ENCODE measurements at regions not wholly inside any gene's neighbourhood (a gene's known extent, or its start where the extent isn't known, plus 50 kb on each side); places are given as distances from the start of the nearest gene placed in this dataset.
"Not testable (repeated sequence)": the region's sequence is repeated elsewhere in the genome, so short reads cannot be mapped to it uniquely, and the experiment has no call there.

DNA sequence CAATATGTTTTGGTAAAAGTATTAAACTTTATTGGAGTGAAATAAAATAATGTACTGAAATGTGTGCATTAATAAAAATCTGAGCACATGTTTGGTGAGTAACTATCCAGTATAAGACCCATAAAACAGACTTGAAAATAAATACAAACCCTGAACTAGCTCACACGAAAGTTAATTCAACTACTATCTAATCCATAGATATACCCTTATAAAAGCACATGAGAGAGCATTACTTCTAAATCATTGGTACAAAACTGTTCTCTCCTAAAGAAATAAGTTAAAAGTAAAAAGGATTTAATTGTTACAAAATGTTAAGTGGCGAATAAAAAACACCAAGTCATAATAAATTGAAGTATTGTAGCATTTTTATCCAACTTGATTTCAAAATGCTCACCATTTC, 295.6 kb downstream of the PTPRC start:
- peak in 1 of 3 donors; percentile 28 for DNase-seq

DNA sequence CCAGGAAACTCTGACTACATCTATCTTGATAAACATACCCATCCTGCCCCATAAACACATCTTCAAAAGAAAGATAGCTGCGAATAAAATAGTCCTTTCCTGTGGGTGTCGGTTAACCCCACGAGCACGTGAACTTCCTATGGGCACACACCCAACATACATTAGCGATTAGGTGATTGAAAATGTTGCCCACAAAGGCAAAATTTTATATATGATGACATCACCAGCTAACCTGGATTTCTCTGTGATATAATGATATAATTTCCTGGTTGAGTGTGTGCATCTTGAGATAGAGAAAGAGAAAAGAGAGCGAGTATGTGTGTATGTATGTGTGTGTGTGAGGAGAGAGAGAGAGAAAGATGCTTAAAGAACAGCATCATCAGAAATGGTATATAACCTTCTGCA, 296.1 kb downstream of the PTPRC start:
- DNase-seq: peak in 1 of 3 donors; percentile 38

DNA sequence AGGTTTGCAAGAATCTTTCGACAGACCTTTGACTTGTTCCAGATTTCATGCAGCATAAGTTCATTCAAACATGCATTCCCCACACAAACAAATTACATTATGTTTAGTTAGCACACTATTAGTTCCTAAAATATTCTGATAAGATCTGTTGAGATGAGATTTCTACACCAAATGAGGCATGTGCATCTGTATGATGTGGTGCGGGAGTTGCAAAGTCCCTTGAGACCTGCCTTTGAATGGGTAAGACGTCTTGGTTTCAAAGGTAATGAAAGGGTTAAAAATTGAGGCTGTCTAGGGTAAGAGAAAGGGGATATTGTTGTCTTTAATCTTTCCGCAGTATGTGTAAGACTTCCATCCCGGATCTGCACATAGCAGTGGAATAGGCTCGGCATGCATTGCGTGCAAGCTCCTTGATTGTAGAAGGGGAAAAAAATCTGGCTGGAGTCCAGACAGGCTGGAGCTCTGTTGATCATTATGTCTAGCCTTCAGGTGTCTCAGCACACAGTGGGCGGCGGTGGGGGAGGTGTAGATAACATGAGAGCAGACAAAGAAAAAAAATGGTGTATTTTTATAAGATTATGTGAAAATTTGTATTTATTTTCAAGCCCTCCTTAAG, 296.6 kb downstream of the PTPRC start:
- peak; percentile 90 to 96 (median 94) for DNase-seq

DNA sequence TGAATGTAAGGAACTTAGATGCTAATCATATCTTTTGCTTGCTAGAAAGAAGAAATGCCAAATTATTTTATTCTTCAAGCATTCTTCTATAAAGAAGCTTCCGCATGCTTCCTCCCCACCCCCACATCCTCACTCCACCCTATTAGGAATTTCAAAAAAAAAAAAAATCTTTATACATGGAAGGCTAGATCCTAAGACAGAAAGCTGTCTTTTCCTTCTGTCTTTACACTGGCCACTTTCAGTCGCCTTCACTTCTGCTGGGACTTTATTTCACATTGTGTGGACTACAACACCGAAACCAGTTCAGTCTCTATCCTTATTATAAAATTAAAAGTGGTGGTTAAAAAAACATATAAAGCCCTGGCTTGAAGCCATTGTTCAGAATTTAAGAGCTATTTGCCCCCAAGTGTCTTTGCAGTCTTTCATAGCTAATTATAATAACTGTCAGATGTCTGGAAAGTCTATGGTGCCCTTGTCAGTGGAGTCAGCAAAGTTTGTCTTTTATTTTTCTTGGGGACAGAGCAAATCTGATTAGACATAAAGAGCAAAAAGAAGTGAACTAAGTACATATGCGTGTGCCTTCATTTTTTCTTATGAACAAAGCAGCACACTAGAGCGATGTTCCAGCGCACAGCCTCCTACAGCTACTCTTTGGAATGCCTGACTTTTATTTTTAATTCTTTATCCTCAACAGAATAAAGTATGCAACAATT, 297.7 kb downstream of the PTPRC start:
- DNase-seq: peak; percentile 44 to 81 (median 49)

DNA sequence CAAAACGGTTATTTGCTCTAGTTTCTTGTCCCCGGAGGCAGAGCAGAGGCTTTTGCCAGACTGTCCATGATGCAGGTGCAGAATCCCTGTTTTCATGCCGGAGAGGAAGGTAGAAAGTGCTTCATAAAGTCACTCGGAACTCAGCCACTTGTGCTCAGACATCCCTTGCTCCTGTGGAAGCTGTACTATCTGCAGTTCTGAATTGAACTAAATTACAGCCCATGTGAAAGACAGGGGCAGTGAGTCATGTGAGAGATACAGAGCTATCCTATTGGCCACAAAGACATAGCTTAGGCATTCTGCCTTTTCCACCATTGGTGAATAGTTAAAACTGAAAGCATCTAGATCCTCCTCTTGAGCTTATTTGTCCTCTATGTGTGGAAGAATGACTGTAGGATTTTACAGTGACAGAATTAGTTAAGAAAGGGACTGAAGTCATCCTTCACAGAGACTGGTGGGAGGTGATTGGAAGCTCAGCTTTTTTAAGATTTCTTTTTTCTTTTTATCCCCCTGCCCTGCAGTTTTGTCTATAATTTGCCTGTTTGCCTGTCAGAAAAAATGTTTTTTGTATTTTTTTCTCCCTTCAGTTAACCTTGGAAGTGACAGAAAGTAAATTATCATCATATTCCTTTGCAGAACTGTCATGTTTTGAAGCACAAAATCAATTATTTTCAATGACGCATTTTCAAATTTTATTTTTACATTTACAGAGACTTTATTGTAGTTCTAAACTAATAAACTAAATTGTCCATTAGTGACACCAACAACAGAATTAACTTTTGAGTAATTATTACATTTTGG, 298.6 kb downstream of the PTPRC start:
- DNase-seq: peak; percentile 89 to 95 (median 93)

DNA sequence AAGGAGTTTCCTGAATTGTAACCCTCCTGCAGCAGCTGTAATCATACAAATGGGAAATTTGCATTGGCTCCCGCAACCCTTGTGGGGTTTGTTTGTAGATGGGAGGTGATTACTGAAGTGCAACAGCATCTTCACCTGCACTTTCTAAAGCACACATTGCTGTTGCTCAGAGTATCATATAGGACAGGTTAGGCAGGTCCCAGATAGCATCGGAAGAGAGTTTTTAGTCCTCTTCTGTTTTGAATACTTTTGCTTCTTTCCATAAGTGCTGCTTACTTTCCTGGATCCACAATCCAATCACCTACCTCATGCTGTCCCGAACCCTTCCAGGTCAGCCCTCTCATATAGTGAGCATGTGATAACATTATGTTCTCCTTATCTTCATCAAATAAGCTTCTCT, 300.4 kb downstream of the PTPRC start:
- DNase-seq: no peak

DNA sequence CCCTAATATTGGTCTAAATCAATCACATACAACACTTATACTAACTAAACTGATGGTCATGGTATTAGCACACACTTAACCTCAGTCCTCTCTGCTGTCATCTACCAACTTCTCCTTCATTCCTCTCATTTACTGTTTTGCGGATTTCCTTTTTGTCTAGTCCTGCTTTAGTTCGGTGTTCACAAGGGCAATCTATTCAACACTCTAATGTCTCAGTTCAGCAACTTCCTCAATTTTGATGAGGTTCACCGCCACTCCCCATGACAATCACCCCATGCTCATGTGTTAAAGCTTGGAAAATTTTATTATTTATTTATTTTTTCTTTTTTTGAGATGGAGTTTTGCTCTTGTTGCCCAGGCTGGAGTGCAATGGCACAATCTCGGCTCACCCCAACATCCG, 301.1 kb downstream of the PTPRC start:
- no peak for DNase-seq

DNA sequence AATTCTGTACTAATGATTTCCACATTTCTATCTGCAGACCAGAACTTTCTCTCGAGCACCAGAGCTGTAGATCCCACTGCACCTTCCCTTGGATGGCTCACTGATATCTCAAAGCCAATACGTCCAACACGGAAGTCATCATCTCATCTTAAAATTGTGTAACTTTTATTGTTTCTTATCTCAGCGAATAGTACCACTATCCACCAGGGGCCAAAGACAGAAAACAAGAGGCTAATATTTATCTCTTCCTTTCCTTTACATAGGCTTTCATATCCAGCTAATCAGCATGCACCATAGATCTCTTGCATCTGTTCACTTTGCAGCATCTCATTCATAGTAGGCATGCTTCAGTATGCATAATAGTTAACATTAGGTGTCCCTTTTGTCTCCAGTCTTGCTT, 303.6 kb downstream of the PTPRC start:
- no peak for DNase-seq

DNA sequence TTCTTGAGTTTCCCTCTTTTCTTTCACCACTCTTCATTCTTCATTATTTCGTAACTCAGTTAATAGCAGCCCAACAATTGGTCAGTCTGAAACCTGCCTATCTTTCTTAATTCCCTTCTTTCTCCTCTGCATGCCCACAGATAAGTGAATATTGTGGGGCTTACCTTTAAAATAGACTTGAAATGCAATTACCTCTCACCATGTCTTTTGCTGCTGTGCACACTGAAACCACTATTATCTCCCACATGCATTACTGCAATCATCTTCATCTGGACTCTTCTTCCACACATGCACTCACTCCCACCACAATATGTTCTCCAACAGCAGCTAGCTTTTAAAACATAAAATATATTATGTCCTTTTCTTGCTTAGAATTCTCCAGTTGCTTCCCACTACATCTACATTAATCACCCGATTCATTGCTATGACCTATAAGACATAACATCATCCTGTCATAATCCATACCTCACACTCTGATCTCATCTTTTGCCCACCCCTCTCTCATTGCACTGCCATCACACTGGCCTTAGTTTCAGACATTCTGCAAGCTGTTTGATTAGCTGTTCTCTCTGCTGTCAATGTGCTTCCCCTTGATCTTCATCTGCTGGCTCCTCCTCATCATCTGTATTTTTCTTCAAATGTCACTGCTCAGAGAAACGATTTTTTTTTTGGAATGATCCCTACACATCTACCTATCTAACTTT, 304.8 kb downstream of the PTPRC start:
- no peak for DNase-seq

DNA sequence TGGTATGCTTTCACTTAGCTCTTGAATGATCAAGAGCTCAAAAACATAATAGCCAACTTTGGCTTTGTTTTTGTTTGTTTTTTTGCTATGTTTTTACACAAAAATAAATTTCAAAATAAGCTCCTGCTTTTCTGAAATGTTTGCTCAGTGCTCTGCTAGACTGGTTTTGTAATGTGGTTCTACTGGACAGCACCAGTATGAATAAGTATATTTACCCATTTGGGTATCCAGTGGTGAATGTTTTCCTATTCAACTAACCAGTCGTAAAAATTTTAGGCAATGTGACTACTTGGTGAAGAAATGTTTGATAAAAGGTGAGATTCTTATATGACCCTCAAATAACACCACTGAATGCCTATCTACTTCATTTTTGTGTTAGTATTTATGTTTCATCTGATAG, 308.6 kb downstream of the PTPRC start:
- DNase-seq: no peak

DNA sequence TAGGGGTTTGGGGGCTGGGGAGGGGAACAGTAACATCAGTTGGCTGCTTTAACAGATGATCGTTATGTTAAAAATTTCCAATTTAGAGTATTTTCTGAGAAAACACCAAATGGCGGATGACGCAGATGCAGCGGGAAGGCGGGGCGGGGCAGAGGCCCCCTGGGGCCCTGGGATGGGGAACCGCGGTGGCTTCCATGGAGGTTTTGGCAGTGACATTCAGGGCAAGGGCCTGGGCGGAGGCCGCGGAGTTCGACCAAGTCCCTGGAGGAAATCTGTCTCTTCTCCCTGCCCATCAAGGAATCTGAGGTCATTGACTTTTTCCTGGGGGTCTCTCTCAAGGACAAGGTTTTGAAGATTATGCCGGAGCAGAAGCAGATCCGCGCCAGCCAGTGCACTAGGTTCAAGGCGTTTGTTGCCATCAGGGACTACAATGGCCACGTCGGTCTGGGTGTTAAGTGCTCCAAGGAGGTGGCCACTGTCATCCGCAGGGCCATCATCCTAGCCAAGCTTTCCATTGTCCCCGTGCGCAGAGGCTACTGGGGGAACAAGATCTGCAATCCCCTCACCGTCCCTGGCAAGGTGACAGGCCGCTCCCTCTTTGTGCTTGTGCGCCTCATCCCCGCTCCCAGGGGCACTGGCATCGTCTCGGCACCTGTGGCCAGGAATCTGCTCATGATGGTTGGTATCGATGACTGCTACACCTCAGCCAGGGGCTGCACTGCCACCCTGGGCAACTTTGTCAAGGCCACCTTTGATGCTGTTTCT, 310.2 kb downstream of the PTPRC start:
- no peak for DNase-seq

DNA sequence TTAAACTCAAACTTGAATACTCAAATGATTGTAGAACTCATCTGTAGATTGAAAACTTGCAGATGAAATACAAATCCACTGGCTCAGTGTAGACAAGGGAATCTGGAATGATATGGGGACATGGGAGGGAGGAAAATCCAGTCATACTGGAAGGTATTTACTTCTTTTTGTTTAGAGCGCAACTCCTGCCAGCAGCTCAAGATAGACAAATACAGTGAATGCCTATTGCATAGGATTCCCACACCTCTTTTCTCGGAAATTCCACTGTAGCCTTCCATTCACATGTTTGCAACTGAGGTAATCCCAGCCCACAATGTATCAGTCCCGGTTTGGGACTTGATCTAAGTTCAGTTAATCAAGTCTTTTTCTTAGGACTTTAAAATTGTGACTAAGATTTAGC, 311.2 kb downstream of the PTPRC start:
- DNase-seq: no peak

DNA sequence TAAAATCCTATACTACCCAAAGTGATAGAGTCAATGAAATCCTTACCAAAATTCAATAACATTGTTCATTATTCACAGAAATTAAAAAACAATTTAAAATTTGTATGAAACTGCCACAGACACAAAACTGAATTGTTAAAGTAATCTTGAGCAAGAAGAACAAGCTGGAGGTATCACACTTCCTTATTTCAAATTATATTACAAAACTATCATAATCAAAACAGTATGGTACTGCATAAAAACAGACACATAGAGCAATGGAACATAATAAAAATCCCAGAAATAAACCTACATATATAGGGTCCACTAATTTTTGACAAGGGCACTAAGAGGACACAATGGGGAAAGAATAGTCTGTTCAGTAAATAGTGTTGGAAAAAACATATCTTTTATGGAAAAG, 316.2 kb downstream of the PTPRC start:
- DNase-seq: no peak

DNA sequence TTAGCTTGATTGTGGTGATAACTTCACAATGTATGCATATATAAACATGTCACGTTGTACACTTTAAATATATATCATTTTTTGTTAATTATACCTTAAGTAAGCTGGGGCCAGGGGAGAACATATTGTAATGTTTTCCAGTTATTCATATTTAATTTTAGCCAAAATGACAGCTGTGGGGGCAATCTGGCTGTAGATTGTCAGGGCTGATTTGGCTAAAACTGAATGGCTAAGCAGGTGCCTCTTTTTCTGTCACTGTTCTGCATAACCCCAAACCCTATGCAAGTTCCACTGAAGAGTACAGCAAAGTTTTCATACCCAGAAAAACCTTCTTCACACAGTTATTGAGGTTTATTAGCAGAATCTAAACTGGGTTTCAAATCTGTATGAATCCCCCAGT, 318.2 kb downstream of the PTPRC start:
- DNase-seq: no peak

DNA sequence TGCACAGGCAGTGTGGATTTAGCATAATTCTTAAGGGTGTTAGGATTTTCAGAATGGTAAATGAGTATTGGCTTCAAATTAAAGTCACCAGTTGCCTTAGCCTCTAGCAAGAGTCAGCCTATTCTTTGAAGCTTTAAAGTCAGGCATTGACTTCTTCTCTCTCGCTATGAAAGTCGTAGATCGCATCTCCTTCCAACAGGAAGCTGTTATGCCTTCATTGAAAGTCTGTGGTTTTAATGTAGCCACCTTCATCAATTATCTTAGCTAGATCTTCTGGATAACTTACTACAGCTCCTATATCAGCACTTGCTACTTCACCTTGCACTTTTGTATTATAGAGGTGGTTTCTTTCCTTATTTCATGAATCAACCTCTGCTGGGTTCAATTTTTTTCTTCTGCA, 320.2 kb downstream of the PTPRC start:
- DNase-seq: no peak

DNA sequence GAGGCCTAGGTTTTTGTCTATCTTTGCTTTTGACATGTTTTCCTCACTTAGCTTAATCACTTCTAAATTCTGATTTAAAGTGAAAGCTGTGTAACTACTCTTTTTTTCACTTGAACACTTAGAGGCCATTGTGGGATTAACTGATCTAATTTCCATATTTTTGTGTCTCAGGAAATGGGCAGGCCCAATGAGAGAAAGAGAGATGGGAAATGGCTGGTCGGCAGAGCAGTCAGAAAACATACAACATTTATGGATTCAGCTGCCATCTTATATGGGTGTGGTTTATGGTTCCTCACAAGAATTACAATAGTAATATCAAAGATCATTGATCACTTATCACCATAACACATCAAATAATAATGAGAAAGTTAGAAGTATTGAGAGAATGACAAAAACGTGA, 320.8 kb downstream of the PTPRC start:
- no peak for DNase-seq

DNA sequence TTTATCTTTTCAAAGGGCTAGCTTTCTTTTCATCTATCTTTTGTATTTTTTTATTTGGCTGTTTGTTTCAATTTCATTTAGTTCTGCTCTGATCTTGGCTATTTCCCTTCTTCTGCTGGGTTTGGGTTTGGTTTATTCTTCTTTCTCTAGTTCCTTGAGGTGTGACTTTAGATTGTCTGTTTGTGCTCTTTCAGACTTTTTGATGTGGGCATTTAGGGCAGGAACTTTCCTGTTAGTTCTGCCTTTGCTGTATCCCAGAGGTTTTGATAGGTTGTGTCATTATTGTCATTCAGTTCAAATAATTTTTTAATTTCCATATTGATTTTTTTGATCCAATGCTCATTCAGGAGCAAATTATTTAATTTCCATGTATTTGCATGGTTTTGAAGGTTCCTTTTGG, 325.0 kb downstream of the PTPRC start:
- DNase-seq: not testable (repeated sequence)

DNA sequence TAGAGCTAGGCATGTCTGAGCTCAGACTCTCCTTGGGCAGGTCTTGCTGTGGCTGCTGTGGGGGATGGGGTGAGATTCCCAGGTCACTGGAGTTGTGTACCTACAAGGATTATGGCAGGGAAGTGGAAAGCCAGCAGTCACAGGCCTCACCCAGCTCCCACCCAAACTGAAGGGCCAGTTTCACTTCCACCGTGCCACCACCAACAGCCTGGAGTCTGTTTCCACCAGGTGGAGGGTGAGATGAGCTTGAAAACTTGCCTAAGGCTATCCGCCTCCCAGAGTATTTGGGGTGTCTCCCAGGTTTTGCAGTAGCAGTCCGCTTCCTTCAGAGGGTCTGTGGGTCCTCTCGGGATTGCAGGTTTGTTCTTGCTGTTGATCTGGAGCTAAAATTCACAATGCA, 327.7 kb downstream of the PTPRC start:
- DNase-seq: no peak

DNA sequence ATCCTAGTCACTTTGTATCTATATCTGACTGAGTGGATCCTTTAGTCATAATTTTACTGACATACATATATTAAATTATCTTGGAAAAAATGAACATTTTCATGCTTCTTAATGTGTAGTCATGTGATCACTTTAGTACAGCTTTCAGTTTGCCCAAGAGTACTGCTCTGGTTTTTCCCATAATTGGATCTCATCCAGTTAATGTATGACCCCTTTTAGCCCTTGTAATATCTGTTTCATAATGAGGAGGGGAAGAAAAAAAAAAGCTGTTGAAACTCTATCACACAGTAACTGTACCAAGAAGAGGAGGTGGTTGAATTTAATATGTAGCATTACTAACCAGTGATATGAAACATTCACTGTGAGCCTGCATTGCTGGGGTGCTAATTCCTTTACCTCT, 328.7 kb downstream of the PTPRC start:
- no peak for DNase-seq

DNA sequence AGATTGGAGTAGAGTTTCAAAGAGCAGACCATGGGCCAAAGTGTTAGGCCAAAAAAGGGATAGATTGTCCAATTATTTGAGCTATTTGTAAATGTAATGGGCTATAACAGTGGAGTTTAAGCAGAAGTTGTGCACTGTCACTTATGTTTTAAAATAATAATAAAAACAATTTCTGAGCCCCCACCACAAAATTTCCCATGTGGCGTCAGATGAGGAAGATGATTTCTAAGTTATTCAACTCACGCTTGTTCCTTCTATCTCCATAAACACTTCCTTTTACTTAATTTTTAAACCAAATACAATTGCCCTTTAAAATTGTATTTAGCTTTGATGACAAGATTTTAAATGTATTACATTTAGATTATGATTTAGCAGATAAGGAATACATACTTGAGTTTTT, 330.0 kb downstream of the PTPRC start:
- DNase-seq: no peak

DNA sequence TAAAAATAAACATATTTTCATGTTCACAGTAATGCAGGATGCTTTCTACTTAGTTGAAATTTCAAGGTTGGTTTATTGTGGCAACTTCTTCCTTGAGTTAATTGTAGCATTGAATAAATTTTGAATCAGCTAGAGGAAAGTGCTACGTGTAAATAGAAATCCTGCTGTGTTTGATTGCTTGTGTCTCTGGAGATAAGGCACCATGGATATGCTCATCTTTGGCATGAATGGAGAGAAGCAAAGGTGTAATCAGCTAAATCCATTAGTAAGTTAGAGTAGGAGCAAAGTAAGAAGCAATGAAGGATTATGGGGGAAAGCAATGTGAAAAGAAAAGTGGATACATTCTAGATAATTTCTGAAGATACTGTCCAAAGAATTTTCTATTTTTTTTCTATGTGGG, 331.1 kb downstream of the PTPRC start:
- DNase-seq: no peak

DNA sequence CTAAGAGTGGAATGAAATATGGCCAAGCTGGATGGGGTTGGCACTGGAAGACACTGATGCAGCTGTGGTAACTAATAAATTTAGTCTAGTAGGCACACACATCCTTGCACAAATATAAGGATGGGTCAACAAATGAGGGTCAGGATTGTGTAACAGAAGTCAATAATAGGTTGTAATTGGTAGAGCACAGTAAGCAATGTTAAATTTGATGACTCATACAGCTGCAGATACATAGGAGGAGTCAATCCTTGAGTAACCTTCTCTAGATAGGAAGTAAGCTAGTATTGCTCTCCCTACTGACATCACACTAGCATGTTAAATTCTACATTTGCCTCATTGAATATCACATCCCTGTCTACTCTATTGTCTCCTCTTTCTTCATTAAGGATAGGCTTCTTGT, 332.1 kb downstream of the PTPRC start:
- no peak for DNase-seq

All from muscle of back (tissue), 3 donors.